Activated CD4-positive, alpha-beta T cell treated with anti-CD3 and anti-CD28 coated beads for 36 hours (primary cell): ENCODE measurements at regions not wholly inside any gene's neighbourhood (a gene's known extent, or its start where the extent isn't known, plus 50 kb on each side); places are given as distances from the start of the nearest gene placed in this dataset.

Experiments
- ATAC-seq: fragments of 200-7000 bp; cut with Tn5 transposase; one replicate; pipeline ENCODE4 v1.10.0; 2021; ENCODE audit warnings: mild to moderate bottlenecking, moderate library complexity
- CTCF ChIA-PET: fragments of 350-600 bp; sonication (Branson Sonifier 250); formaldehyde crosslinking; loops from one replicate; lab custom pipeline; 2021; ENCODE audit warnings: antibody characterized with exemption; lab: Charles Lee
- POLR2A ChIA-PET: fragments of 350-600 bp; sonication (Branson Sonifier 250); formaldehyde crosslinking; loops from one replicate; lab custom pipeline; 2021; ENCODE audit warnings: antibody characterized with exemption, inconsistent platforms; lab: Charles Lee
- DNase-seq: peaks from one replicate; pipeline ENCODE4 v3.0.0-alpha.2; 2020
- H3K27ac Mint-ChIP-seq: one replicate; pipeline ENCODE4 v1.8.0; 2021; ENCODE audit warnings: mixed read lengths
- H3K27me3 Mint-ChIP-seq: one replicate; pipeline ENCODE4 v1.8.0; 2021; ENCODE audit warnings: mixed read lengths
- H3K36me3 Mint-ChIP-seq: one replicate; pipeline ENCODE4 v1.8.0; 2021; ENCODE audit warnings: low read depth, mixed read lengths
- H3K4me1 Mint-ChIP-seq: one replicate; pipeline ENCODE4 v1.8.0; 2021; ENCODE audit warnings: mixed read lengths
- H3K4me3 Mint-ChIP-seq: one replicate; pipeline ENCODE4 v1.8.0; 2021; ENCODE audit warnings: mild to moderate bottlenecking, moderate library complexity, mixed read lengths
- H3K9me3 Mint-ChIP-seq: one replicate; pipeline ENCODE4 v1.8.0; 2021; ENCODE audit warnings: low read depth, mixed read lengths
- intact Hi-C, 2 experiments: fragments of 100-400 bp; cut with DNase I in 1 of 2; cut with micrococcal nuclease in 1 of 2; formaldehyde crosslinking; loops; one replicate each; pipeline versions ENCODE4 v1.14.2 to v1.15.1; 2022 to 2024; cut with DNase I, micrococcal nuclease

DNA sequence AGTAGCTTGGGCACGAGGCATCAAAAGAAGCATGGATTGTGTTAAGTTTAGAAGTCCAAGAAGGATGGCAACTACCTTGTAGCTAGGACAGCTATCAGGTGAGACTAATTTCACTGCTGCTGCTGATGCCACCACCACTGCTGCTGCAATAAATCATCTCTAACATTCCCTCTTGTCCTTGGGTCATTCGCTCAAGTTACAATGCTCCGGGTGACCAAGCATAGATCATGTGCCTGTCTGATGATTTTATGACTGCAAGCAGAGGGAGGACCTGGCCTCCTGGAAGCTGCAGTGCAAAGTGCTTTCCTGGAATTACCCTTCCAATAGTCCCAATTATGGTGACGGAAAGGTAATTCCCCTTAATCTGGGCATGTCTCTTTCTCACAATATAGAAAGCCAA lies 334.4 kb downstream of the PRELID2 start:
- intact Hi-C loops: no loop called here
- Mint-ChIP-seq H3K9me3 (peaks cover 3% of the 10 kb centered on the region), H3K4me1 (no peaks in the 10 kb centered on the region), H3K36me3 (no peaks in the 10 kb centered on the region), H3K27me3 (no peaks in the 10 kb centered on the region), H3K4me3 (no peak overlapping the region), H3K27ac (no peak overlapping the region)
- DNase-seq (no peak), ATAC-seq (no peak)
- POLR2A ChIA-PET: interaction anchor here (0.6 kb wide), 1 partner anchor 644 kb away, joined by 5 read pairs; no protein-coding TSS in a partner anchor
- CTCF ChIA-PET: interaction anchor here (1.1 to 2.0 kb wide), 2 partner anchors 10 to 11 kb away, joined by 3 to 4 read pairs; no protein-coding TSS in a partner anchor

DNA sequence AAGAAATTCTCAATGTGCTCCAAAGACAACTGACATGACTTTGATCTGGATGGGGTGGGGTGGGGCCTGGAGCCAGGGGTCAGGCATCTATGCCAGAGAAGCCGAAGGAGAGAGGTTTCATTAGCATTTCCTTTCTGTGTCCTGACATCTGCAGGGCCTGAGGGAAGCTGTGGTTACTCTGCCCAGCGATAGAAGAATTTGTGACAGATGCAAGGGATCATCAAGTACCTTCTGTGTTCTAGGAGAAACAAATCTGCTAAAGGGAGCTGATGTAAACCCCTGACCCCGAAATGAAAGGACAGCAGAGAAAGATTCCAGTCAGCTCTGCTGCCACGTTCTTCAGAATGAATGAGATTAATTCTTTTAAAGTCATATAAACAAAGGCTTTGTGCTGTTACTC lies 335.7 kb downstream of the PRELID2 start:
- ATAC-seq: no peak
- Mint-ChIP-seq H3K27me3 (no peaks in the 10 kb centered on the region), H3K9me3 (peaks cover 4% of the 10 kb centered on the region), H3K27ac (no peak overlapping the region), H3K36me3 (no peaks in the 10 kb centered on the region), H3K4me3 (no peak overlapping the region), H3K4me1 (no peaks in the 10 kb centered on the region)
- ChIA-PET POLR2A (no interaction called here), CTCF (interaction anchor here (2.0 kb wide), 1 partner anchor 10 kb away, joined by 4 read pairs; no protein-coding TSS in a partner anchor)
- no peak for DNase-seq
- intact Hi-C loops: no loop called here

DNA sequence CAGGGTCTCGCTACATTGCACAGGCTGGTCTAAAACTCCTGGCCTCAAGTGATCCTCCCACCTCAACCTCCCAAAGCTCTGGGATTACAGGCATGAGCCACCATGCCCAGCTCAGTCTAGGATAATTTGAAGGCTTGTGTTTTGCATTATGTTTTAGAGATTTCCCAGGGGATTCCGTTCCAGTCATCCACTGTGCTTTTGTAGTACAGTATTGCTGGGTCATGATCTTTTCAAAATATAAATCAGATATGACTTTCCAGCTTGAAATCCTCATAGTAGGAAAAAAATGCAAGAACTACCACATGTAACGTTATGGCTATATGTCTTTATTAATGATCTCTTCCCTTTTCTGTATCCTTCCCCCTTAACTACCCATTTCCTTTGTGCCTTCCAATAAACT lies 338.1 kb downstream of the PRELID2 start:
- Mint-ChIP-seq H3K36me3 (no peaks in the 10 kb centered on the region), H3K9me3 (peaks cover 4% of the 10 kb centered on the region), H3K4me1 (no peaks in the 10 kb centered on the region), H3K4me3 (no peak overlapping the region), H3K27me3 (no peaks in the 10 kb centered on the region), H3K27ac (no peak overlapping the region)
- ATAC-seq: no peak
- ChIA-PET CTCF (interaction anchor here (0.6 kb wide), 1 partner anchor 34 kb away, joined by 6 read pairs; no protein-coding TSS in a partner anchor), POLR2A (no interaction called here)
- DNase-seq: no peak
- intact Hi-C loops: no loop called here

DNA sequence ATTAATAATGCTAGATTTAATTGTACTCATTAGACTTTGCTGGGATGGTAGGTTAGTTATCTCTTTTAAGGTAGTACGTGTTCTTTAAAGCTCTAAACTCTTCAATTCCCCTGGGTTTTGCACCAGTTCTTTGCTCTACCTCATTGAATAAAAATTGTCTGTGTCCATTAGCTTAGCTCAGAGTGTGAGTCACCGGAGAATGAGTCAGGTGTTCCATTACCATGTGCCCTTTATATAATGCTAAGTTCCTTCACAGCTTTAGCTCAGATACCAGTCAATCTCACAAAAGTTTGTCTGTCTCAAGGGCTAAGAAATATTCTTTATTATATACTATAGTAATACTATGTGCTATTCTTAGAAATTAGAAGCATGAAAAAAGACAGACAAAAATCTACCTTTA lies 339.4 kb downstream of the PRELID2 start:
- no peak overlapping the region for H3K4me3 Mint-ChIP-seq
- no peaks in the 10 kb centered on the region for H3K36me3 Mint-ChIP-seq
- no peak for ATAC-seq
- DNase-seq: peak; percentile 13
- no peaks in the 10 kb centered on the region for H3K4me1 Mint-ChIP-seq
- no peak overlapping the region for H3K27ac Mint-ChIP-seq
- ChIA-PET POLR2A (no interaction called here), CTCF (no interaction called here)
- intact Hi-C loops: no loop called here
- H3K9me3 Mint-ChIP-seq: peaks cover 5% of the 10 kb centered on the region
- H3K27me3 Mint-ChIP-seq: no peaks in the 10 kb centered on the region

DNA sequence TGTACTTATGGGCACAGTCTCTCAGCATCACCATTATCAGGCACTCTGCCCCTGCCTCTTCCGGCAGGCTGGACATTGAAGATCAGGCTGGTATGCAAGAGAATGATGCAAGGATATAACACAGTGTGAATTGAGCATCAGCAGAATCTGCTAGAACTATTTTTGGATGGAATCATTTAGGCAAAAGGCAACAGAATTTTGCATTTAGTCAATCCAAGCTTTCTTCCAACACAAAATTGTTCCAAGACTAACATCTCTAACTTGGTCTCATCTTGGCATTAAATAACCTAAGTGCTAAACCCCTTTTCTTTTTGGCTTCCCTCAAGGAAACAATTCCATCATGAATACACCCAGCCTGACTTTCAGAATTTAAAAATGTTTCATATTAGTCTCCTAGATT lies 339.9 kb downstream of the PRELID2 start:
- no peaks in the 10 kb centered on the region for H3K36me3 Mint-ChIP-seq
- ATAC-seq (no peak), DNase-seq (no peak)
- H3K4me3 Mint-ChIP-seq: no peak overlapping the region
- no peaks in the 10 kb centered on the region for H3K4me1 Mint-ChIP-seq
- ChIA-PET CTCF (interaction anchor here (0.7 kb wide), 1 partner anchor 722 kb away, joined by 3 read pairs; no protein-coding TSS in a partner anchor), POLR2A (no interaction called here)
- no peak overlapping the region for H3K27ac Mint-ChIP-seq
- H3K9me3 Mint-ChIP-seq: peaks cover 5% of the 10 kb centered on the region
- intact Hi-C loops: no loop called here
- no peaks in the 10 kb centered on the region for H3K27me3 Mint-ChIP-seq

DNA sequence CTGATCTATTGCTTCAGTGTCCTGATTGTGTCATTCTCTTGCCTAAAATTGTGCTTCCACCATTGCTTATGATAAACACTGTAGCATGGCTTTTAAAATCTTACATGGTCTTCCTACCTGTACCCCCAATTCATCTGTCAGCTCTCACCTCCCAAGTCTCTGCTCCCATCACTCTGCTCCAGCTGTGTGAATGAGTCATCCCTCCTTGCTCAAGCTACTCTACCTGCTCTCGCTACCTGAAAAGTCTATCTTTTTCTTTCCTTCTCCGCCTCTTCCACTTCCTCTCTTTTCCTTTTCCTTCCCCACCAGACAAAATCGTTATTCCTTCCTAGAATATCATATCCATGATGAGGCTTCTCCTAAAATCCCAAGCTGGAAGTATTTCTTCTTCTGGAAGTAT lies 341.7 kb downstream of the PRELID2 start:
- DNase-seq (no peak), ATAC-seq (no peak)
- Mint-ChIP-seq H3K4me3 (no peak overlapping the region), H3K9me3 (peaks cover 3% of the 10 kb centered on the region), H3K27ac (no peak overlapping the region), H3K27me3 (no peaks in the 10 kb centered on the region), H3K36me3 (no peaks in the 10 kb centered on the region), H3K4me1 (no peaks in the 10 kb centered on the region)
- intact Hi-C loops: no loop called here
- CTCF ChIA-PET: no interaction called here
- POLR2A ChIA-PET: no interaction called here

DNA sequence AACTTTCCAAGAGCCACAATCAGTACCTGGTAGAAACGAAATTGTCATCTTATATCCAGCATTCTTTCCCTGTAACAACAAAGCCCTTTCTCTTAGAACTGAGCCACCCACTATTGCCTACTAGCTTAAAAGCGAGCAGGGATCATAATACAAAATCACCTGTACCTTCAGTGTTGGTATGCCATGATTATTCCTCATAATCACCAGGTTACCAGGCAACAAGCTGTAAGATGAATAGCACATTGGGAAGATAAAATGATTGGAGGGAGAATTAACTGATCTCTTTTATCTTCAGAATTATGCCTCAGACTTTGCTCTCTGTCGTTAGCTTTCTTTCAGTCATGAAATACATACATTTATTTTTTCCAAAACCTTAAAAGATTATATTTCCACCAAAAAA lies 345.6 kb downstream of the PRELID2 start:
- ChIA-PET POLR2A (no interaction called here), CTCF (interaction anchor here (1.0 to 1.2 kb wide), 2 partner anchors 11 to 13 kb away, joined by 3 to 4 read pairs; no protein-coding TSS in a partner anchor)
- DNase-seq: no peak
- intact Hi-C loops: no loop called here
- no peaks in the 10 kb centered on the region for H3K36me3 Mint-ChIP-seq
- no peak for ATAC-seq
- H3K27me3 Mint-ChIP-seq: no peaks in the 10 kb centered on the region
- no peak overlapping the region for H3K4me3 Mint-ChIP-seq
- peaks cover 2% of the 10 kb centered on the region for H3K9me3 Mint-ChIP-seq
- no peak overlapping the region for H3K27ac Mint-ChIP-seq
- H3K4me1 Mint-ChIP-seq: no peaks in the 10 kb centered on the region

DNA sequence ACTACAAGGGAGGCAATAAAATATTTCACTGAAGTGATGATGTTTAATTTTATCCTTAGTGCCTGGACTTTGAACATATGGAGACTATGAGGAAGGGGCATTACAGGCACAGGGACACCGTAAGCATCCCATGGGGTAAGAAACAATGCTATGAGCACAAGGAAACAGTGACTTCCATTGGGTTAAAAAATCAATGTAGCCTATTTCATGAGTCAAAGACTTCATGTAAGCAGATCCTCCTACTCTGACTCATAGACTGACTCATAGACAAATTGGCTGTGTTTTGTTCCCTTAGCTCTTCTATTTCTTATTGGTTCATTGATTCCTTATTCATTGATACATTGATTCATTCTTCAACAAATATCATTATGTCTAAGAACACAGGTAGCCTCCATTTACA lies 351.0 kb downstream of the PRELID2 start:
- H3K27ac Mint-ChIP-seq: no peak overlapping the region
- no peaks in the 10 kb centered on the region for H3K4me1 Mint-ChIP-seq
- no peaks in the 10 kb centered on the region for H3K36me3 Mint-ChIP-seq
- H3K9me3 Mint-ChIP-seq: no peaks in the 10 kb centered on the region
- ATAC-seq: no peak
- no peak overlapping the region for H3K4me3 Mint-ChIP-seq
- CTCF ChIA-PET: no interaction called here
- intact Hi-C loops: no loop called here
- DNase-seq: no peak
- POLR2A ChIA-PET: no interaction called here
- no peaks in the 10 kb centered on the region for H3K27me3 Mint-ChIP-seq

DNA sequence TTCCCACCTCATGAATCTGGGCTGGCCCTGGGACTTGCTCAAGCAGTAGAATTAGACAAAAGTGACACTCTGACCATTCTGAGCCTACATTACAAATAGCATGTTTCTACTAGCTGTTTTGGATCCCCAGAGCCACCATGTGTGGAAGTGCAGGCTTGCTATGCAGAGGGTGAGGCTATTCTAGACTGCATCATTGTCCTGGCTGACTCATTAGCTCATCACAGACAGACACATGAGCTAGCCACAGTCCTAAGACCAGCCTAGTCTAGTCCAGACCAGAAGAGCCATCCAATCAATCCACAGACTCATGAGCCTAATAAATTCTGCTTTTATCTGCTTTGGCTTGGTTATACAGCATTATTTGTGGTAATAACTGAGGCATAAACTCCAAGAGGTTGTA lies 351.9 kb downstream of the PRELID2 start:
- no peaks in the 10 kb centered on the region for H3K9me3 Mint-ChIP-seq
- no peak overlapping the region for H3K4me3 Mint-ChIP-seq
- POLR2A ChIA-PET: no interaction called here

DNA sequence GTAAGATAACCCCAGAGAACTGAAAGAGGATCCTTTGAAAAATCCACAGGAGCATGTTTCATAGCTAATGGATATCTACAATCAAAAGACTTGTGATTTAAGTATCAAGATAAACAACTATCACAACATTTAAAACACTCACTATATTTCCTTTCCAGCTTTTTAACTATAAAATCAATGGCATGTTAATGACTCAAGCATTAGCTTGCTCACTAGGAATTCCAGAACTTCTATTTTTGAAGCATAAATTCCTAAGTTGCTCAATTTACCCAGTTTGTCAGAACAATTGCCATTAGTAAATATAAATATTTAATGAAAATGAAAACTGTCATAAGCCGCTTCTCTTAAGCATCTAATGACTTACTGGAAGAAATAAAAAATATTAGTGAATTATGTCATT lies 355.3 kb downstream of the PRELID2 start:
- H3K9me3 Mint-ChIP-seq: no peaks in the 10 kb centered on the region
- H3K27ac Mint-ChIP-seq: no peak overlapping the region
- H3K36me3 Mint-ChIP-seq: no peaks in the 10 kb centered on the region
- intact Hi-C loops: no loop called here
- DNase-seq (no peak), ATAC-seq (no peak)
- no peaks in the 10 kb centered on the region for H3K4me1 Mint-ChIP-seq
- H3K27me3 Mint-ChIP-seq: no peaks in the 10 kb centered on the region
- no peak overlapping the region for H3K4me3 Mint-ChIP-seq
- POLR2A ChIA-PET: no interaction called here
- CTCF ChIA-PET: no interaction called here

More for the DNA sequence above, 351.9 kb downstream of the PRELID2 start:
- H3K36me3 Mint-ChIP-seq: no peaks in the 10 kb centered on the region
- ATAC-seq (no peak), DNase-seq (no peak)
- H3K27ac Mint-ChIP-seq: no peak overlapping the region
- intact Hi-C loops: no loop called here
- H3K27me3 Mint-ChIP-seq: no peaks in the 10 kb centered on the region
- no peaks in the 10 kb centered on the region for H3K4me1 Mint-ChIP-seq
- CTCF ChIA-PET: no interaction called here

DNA sequence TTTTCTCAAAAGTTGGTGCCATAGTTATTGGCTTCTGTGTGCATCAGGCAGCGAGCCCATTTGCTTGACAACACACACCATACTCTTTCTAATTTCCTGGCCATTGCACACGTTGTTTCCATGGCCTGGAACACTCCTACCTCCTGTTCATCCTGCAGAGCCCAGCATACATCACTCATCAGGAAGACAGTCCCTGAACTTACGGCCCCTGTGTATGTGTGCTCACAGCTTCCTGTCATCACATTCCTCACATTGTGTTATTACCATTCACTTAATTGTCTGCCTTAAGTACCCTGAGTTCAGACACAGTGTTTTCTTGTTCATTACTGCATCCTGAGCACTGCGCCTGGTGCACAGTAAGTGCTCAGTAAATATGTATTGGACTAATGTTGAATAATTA lies 355.9 kb downstream of the PRELID2 start:
- DNase-seq: no peak
- Mint-ChIP-seq H3K36me3 (no peaks in the 10 kb centered on the region), H3K4me1 (no peaks in the 10 kb centered on the region), H3K9me3 (no peaks in the 10 kb centered on the region), H3K4me3 (no peak overlapping the region), H3K27me3 (no peaks in the 10 kb centered on the region), H3K27ac (no peak overlapping the region)
- CTCF ChIA-PET: no interaction called here
- no peak for ATAC-seq
- intact Hi-C loops: no loop called here
- POLR2A ChIA-PET: no interaction called here

DNA sequence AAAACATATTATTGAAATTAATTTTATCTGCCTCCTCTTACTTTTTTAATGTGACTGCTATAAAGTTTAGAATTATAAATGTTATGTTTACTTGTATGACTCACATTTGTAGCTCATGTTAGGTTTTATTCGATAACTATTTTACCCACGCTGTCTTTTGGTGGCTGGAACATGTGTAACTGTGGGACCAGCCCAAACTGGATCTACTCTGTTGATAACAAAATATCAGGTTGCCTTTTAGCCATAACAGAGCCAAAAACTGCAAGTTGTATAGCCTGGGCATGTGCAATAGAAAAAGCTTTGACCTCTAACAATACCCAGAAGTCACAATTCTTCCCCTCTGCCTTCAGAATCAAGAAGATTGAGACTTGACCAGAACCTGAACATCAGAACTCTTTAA lies 356.5 kb downstream of the PRELID2 start:
- H3K27me3 Mint-ChIP-seq: no peaks in the 10 kb centered on the region
- ChIA-PET POLR2A (no interaction called here), CTCF (no interaction called here)
- no peak overlapping the region for H3K4me3 Mint-ChIP-seq
- H3K4me1 Mint-ChIP-seq: no peaks in the 10 kb centered on the region
- no peak overlapping the region for H3K27ac Mint-ChIP-seq
- H3K9me3 Mint-ChIP-seq: no peaks in the 10 kb centered on the region
- ATAC-seq (no peak), DNase-seq (no peak)
- H3K36me3 Mint-ChIP-seq: no peaks in the 10 kb centered on the region
- intact Hi-C loops: no loop called here
